T-helper 17 cell (primary cell): ENCODE measurements at regions not wholly inside any gene's neighbourhood (a gene's known extent, or its start where the extent isn't known, plus 50 kb on each side); places are given as distances from the start of the nearest gene placed in this dataset.

Experiments
- ATAC-seq: fragments of 150-1000 bp; cut with Tn5 transposase; 2 replicates; pipeline ENCODE4 v1.10.0; 2021; ENCODE audit warnings: mild to moderate bottlenecking, moderate library complexity
- DNase-seq, 3 donors: peaks; one replicate each; pipeline versions ENCODE4 v3.0.0 to v3.0.0-alpha.2; 2020 to 2021
- H3K9me3 ChIP-seq: one replicate; pipeline ENCODE4 v1.7.0; 2013; ENCODE audit warnings: low read length, mild to moderate bottlenecking; ENCODE audit not compliant: control insufficient read depth, poor library complexity, severe bottlenecking
- H3K27ac Mint-ChIP-seq: one replicate; pipeline ENCODE4 v1.8.0; 2022; ENCODE audit warnings: mild to moderate bottlenecking, moderate library complexity, mixed read lengths
- H3K27me3 Mint-ChIP-seq: one replicate; pipeline ENCODE4 v1.8.0; 2022; ENCODE audit warnings: mixed read lengths
- H3K36me3 Mint-ChIP-seq: one replicate; pipeline ENCODE4 v1.8.0; 2022; ENCODE audit warnings: low read depth, mixed read lengths
- H3K4me1 Mint-ChIP-seq: one replicate; pipeline ENCODE4 v1.8.0; 2022; ENCODE audit warnings: mild to moderate bottlenecking, mixed read lengths
- H3K4me3 Mint-ChIP-seq: one replicate; pipeline ENCODE4 v1.8.0; 2022; ENCODE audit warnings: mild to moderate bottlenecking, moderate library complexity, mixed read lengths

GRCh38 chr18:24761765-24762164 lies 301.3 kb downstream of the HRH4 start:
- no peaks in the 10 kb centered on the region for H3K4me1 Mint-ChIP-seq
- no peak for DNase-seq
- no peak overlapping the region for H3K27ac Mint-ChIP-seq
- peaks cover 9% of the 10 kb centered on the region for H3K27me3 Mint-ChIP-seq
- ATAC-seq, result no peak
- H3K4me3 Mint-ChIP-seq, result no peak overlapping the region
- H3K9me3 ChIP-seq, result no peaks in the 10 kb centered on the region
- H3K36me3 Mint-ChIP-seq, result no peaks in the 10 kb centered on the region

- H3K4me1 Mint-ChIP-seq, result no peaks in the 10 kb centered on the region
- H3K36me3 Mint-ChIP-seq, result no peaks in the 10 kb centered on the region
- no peak overlapping the region for H3K27ac Mint-ChIP-seq
- ATAC-seq (no peak), DNase-seq (no peak)
- H3K9me3 ChIP-seq, result no peaks in the 10 kb centered on the region
- H3K27me3 Mint-ChIP-seq, result peaks cover 7% of the 10 kb centered on the region
- no peak overlapping the region for H3K4me3 Mint-ChIP-seq
Observed at GRCh38 chr18:24762511-24762910, 302.1 kb downstream of the HRH4 start.

DNA sequence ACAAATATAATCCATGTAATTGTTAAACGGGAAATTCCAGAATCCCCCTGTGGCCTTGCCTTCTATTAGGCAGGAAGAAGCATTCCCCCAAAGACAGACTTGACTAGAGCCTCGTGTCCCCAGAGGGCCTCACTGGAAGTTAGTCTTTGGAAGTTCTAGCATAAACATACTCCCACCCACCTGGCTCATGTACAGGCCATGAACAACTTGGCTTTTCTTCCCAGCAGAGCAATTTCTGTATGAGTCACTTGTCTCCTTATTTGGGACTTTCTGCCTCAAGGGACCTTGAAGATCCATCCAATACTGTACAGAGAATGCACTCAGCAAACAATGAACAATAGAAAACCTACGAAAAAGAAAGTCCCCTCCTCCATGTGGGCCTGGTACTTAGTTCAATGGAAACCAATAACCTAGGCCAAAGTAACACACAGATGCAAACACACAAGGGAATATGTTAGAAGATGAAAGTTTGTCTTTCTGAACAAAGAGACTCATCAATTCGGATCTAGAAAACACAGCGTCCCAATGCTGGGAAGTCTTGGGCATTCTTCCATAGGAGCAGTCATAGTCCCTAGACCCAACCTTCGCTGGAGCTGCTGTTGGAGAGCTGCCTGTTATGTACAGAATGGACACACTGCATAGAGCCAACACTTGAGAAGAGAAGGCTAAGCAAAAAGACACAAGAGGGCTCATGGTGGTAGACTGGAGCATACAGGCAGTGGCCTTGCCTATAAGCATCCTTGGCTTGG lies 303.5 kb downstream of the HRH4 start:
- H3K27ac Mint-ChIP-seq, result no peak overlapping the region
- no peaks in the 10 kb centered on the region for H3K9me3 ChIP-seq
- DNase-seq, result no peak
- no peaks in the 10 kb centered on the region for H3K4me1 Mint-ChIP-seq
- H3K4me3 Mint-ChIP-seq, result no peak overlapping the region
- no peaks in the 10 kb centered on the region for H3K36me3 Mint-ChIP-seq
- peaks cover 7% of the 10 kb centered on the region for H3K27me3 Mint-ChIP-seq
- no peak for ATAC-seq

DNA sequence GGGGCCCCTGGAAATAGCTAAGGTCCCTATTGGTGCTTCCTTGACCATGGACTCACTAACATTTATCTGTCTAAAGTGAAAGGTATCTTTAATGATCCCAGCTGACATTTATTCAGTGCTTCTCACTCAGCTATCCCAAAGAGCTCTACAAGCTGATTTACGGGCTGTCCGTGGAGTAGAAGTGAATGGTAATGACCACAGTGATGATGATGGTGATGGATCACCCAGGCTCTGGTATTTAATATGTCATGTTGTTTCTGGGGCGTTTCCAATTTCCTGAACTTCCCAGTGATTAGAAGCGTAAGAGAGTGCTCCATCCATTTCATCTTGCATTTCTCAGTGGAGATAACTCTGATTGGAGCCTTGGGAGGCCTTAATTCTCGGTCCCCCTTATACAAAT lies 304.3 kb downstream of the HRH4 start:
- Mint-ChIP-seq H3K27ac (no peak overlapping the region), H3K4me3 (no peak overlapping the region), H3K36me3 (no peaks in the 10 kb centered on the region), H3K4me1 (no peaks in the 10 kb centered on the region), H3K27me3 (peaks cover 6% of the 10 kb centered on the region)
- DNase-seq (no peak), ATAC-seq (no peak)
- no peaks in the 10 kb centered on the region for H3K9me3 ChIP-seq

DNA sequence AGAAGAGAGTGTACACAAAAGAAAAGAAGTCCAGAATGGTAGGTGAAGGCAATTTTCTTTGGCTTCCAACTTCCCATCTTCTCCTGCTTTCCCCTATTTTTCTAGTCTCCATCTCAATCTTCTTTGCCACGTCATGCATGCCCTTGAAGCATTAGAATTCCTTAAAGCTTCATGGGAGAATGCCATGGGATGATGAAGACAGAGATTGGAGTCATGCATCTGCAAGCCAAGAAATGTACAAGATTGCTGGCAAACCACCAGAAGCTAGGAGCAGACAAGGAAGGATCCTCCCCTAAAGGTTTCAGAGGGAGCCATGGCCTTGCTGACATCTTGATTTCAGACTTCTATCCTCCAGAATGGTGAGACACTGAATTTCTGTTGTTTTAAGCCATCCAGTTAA lies 305.9 kb downstream of the HRH4 start:
- Mint-ChIP-seq H3K27ac (no peak overlapping the region), H3K4me1 (no peaks in the 10 kb centered on the region), H3K36me3 (peaks cover 2% of the 10 kb centered on the region), H3K4me3 (no peak overlapping the region), H3K27me3 (peaks cover 6% of the 10 kb centered on the region)
- ATAC-seq, result no peak
- DNase-seq, result no peak
- H3K9me3 ChIP-seq, result no peaks in the 10 kb centered on the region

DNA sequence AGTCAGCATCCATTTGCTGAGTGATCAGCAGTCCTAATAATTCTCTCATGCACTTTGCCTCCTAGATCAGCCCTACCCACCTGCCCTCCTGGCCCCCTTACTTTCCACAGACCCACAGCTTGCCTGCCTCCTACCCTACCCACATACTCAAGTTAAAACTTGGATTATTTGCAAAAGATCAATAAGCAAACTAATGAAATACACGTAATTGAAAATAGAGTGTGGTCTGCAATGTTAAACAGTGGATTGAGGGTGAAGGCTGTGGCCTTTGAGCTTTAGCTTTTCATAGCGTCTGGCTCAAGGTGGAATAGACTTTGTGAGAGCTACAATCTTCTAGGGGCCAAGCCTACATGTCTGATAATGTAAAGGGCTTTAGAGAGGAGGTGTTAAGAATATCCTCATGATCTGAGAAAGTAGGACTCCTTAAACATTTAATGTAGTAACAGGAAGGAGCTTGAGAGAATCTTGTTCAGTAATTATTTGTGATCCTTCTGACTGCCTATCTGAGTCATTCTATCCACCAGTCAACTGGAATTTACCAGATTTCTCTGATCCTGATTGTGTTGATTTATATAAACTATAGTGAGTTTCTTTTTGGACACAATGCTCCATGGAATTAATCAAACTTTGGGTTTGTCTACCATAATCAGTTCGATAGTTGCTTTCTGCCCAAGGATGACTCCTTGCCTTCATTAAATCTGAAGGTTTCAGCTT lies 310.0 kb downstream of the HRH4 start:
- Mint-ChIP-seq H3K27ac (no peak overlapping the region), H3K27me3 (peaks cover 6% of the 10 kb centered on the region), H3K4me3 (no peak overlapping the region), H3K36me3 (peaks cover 2% of the 10 kb centered on the region), H3K4me1 (peaks cover 2% of the 10 kb centered on the region)
- DNase-seq, result no peak
- no peaks in the 10 kb centered on the region for H3K9me3 ChIP-seq
- no peak for ATAC-seq

GRCh38 chr18:24771300-24771699 lies 310.9 kb downstream of the HRH4 start:
- no peaks in the 10 kb centered on the region for H3K9me3 ChIP-seq
- H3K27ac Mint-ChIP-seq, result no peak overlapping the region
- peaks cover 6% of the 10 kb centered on the region for H3K27me3 Mint-ChIP-seq
- DNase-seq (no peak), ATAC-seq (no peak)
- peaks cover 2% of the 10 kb centered on the region for H3K36me3 Mint-ChIP-seq
- peaks cover 2% of the 10 kb centered on the region for H3K4me1 Mint-ChIP-seq
- H3K4me3 Mint-ChIP-seq, result no peak overlapping the region

DNA sequence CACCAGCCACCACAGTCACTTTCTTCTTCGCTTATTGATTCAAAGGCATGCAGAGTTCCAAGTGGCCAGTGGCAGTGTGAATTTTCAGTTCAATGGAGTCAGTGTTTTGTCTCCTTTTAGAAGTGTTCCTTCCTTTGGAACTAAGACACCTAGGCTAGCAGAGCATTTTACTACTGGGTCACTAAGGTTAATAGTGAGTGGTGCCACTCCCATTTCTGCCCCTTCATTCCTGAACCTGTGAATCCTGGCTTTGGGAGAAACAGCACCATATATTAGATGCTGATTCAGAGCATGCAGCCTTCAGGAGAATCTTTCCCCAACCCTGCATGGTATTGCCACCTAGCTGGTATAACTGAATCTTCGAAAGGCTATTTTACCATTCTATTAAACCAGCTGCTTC lies 312.7 kb downstream of the HRH4 start:
- H3K27ac Mint-ChIP-seq, result no peak overlapping the region
- no peak for DNase-seq
- no peak overlapping the region for H3K4me3 Mint-ChIP-seq
- no peak for ATAC-seq
- no peaks in the 10 kb centered on the region for H3K9me3 ChIP-seq
- H3K27me3 Mint-ChIP-seq, result no peaks in the 10 kb centered on the region
- peaks cover 2% of the 10 kb centered on the region for H3K4me1 Mint-ChIP-seq
- H3K36me3 Mint-ChIP-seq, result peaks cover 2% of the 10 kb centered on the region

DNA sequence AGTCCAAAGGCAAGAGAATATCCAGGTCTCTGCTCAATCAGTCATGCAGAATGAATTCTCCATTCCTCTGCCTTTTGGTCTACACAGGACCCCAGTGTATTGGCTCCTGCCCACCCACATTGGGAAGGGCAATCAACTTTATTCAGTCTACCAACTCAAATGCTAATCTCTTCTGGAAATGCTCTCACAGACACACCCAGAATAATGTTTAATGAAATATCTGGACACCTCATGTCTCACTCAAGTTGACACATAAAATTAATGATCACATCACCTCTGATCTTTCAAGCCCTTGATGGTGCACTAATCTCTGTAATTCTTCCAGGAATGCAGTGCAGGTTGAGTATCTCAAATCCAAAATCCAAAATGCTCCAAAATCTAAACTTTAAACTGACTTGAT lies 315.6 kb downstream of the HRH4 start:
- no peaks in the 10 kb centered on the region for H3K36me3 Mint-ChIP-seq
- H3K27ac Mint-ChIP-seq, result no peak overlapping the region
- DNase-seq, result no peak
- H3K27me3 Mint-ChIP-seq, result no peaks in the 10 kb centered on the region
- no peak overlapping the region for H3K4me3 Mint-ChIP-seq
- no peak for ATAC-seq
- H3K9me3 ChIP-seq, result no peaks in the 10 kb centered on the region
- H3K4me1 Mint-ChIP-seq, result peaks cover 2% of the 10 kb centered on the region

DNA sequence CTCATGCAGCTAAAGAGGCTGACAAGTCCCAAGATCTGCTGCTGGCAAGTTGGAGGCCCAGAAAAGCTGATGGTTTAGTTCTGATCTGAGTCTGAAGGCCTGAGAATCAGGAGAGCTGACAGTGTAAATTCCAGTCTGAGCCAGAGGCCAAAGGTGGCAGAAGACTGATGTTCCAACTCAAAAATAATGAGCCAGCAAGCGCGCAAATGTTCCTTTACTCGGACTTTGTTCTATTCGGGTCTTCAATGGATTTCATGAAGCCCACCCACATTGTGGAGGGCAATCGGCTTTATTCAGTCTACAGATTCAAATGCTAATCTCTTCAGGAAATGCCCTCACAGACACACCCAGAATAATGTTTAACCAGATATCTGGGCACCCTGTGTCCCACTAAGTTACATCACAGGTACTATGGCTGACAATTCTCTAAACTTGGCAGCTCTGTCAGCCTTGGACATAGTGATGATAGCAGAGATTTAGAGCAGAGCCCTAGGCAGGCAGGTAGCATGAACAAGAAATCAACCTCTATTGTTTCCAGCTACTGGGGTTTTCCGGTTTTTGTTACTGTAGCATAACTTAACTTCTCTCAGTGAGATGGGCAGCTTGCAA lies 318.5 kb downstream of the HRH4 start:
- Mint-ChIP-seq H3K4me3 (no peak overlapping the region), H3K27ac (no peak overlapping the region), H3K27me3 (no peaks in the 10 kb centered on the region), H3K36me3 (no peaks in the 10 kb centered on the region), H3K4me1 (no peaks in the 10 kb centered on the region)
- no peak for DNase-seq
- ATAC-seq, result no peak
- no peaks in the 10 kb centered on the region for H3K9me3 ChIP-seq

- Mint-ChIP-seq H3K4me3 (no peak overlapping the region), H3K4me1 (no peaks in the 10 kb centered on the region), H3K36me3 (no peaks in the 10 kb centered on the region), H3K27ac (no peak overlapping the region), H3K27me3 (peaks cover 6% of the 10 kb centered on the region)
- no peaks in the 10 kb centered on the region for H3K9me3 ChIP-seq
- DNase-seq (no peak), ATAC-seq (no peak)
Observed at GRCh38 chr18:24782566-24782965, 322.1 kb downstream of the HRH4 start.

DNA sequence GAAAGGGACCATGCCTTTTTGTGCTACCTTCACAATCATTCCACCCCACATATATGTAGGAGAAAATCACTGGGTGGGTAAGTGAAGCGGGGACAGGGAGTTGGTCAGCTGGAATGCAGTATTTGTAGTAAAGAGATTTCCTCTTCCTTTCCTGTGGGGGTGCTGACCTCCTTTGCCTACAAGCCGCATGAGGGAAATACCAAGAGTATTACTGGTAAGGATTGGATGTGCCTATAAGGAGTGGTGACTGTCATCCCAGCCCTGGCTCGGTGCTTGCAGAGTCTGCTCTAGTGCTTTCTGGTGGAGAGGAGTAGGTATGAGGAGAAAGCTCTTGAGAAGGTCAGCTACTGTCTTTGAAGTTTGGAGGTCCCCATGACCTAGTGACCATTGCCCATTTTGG lies 324.6 kb downstream of the HRH4 start:
- H3K27ac Mint-ChIP-seq, result no peak overlapping the region
- no peaks in the 10 kb centered on the region for H3K4me1 Mint-ChIP-seq
- no peak overlapping the region for H3K4me3 Mint-ChIP-seq
- H3K36me3 Mint-ChIP-seq, result no peaks in the 10 kb centered on the region
- ATAC-seq (no peak), DNase-seq (no peak)
- H3K27me3 Mint-ChIP-seq, result peaks cover 6% of the 10 kb centered on the region
- H3K9me3 ChIP-seq, result no peaks in the 10 kb centered on the region

- H3K36me3 Mint-ChIP-seq, result no peaks in the 10 kb centered on the region
Observed at GRCh38 chr18:24786027-24786426, 325.6 kb downstream of the HRH4 start.

More at GRCh38 chr18:24786027-24786426, 325.6 kb downstream of the HRH4 start:
- H3K9me3 ChIP-seq, result no peaks in the 10 kb centered on the region
- no peak for DNase-seq
- no peaks in the 10 kb centered on the region for H3K4me1 Mint-ChIP-seq
- no peak for ATAC-seq
- no peak overlapping the region for H3K4me3 Mint-ChIP-seq
- H3K27ac Mint-ChIP-seq, result no peak overlapping the region
- H3K27me3 Mint-ChIP-seq, result peaks cover 6% of the 10 kb centered on the region
